Liver (tissue), 3 donors: ENCODE measurements at regions not wholly inside any gene's neighbourhood (a gene's known extent, or its start where the extent isn't known, plus 50 kb on each side); places are given as distances from the start of the nearest gene placed in this dataset.
"Not testable (repeated sequence)": the region's sequence is repeated elsewhere in the genome, so short reads cannot be mapped to it uniquely, and the experiment has no call there.

Experiments
- JUND ChIP-seq, 2 donors: IDR thresholded peaks; 2 replicates each; pipeline ENCODE4 v1.6.1; 2016; ENCODE audit warnings: antibody characterized with exemption in 2 of 2
- RAD21 ChIP-seq, 2 donors: IDR thresholded peaks; 2 replicates each; pipeline ENCODE4 v1.6.1; 2016; ENCODE audit warnings: antibody characterized with exemption in 2 of 2, mild to moderate bottlenecking in 2 of 2
- TF ChIP-seq, protein P1 (sequence below): IDR thresholded peaks from 2 replicates; pipeline ENCODE4 v1.6.1; 2016; ENCODE audit warnings: antibody characterized with exemption
- TF ChIP-seq, protein P2 (sequence below): fragments of 150-350 bp; IDR thresholded peaks from 2 replicates; pipeline ENCODE4 v1.5.1; 2017; ENCODE audit warnings: improper control_type of control experiment, low read depth, low read length; ENCODE audit not compliant: missing input control
- TF ChIP-seq, protein P3 (sequence below): IDR thresholded peaks from 2 replicates; pipeline ENCODE4 v1.6.1; 2016; ENCODE audit warnings: antibody characterized with exemption, mild to moderate bottlenecking
- TF ChIP-seq, protein P4 (sequence below): IDR thresholded peaks from 2 replicates; pipeline ENCODE4 v1.6.1; 2016; ENCODE audit warnings: antibody characterized with exemption
- TF ChIP-seq, protein P5 (sequence below): IDR thresholded peaks from 2 replicates; pipeline ENCODE4 v1.6.1; 2016; ENCODE audit warnings: antibody characterized with exemption
- donor health status: healthy.
- donor health status: healthy.

DNA sequence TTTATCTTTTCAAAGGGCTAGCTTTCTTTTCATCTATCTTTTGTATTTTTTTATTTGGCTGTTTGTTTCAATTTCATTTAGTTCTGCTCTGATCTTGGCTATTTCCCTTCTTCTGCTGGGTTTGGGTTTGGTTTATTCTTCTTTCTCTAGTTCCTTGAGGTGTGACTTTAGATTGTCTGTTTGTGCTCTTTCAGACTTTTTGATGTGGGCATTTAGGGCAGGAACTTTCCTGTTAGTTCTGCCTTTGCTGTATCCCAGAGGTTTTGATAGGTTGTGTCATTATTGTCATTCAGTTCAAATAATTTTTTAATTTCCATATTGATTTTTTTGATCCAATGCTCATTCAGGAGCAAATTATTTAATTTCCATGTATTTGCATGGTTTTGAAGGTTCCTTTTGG, 325.0 kb downstream of the PTPRC start:
- TF ChIP-seq, protein P1, sequence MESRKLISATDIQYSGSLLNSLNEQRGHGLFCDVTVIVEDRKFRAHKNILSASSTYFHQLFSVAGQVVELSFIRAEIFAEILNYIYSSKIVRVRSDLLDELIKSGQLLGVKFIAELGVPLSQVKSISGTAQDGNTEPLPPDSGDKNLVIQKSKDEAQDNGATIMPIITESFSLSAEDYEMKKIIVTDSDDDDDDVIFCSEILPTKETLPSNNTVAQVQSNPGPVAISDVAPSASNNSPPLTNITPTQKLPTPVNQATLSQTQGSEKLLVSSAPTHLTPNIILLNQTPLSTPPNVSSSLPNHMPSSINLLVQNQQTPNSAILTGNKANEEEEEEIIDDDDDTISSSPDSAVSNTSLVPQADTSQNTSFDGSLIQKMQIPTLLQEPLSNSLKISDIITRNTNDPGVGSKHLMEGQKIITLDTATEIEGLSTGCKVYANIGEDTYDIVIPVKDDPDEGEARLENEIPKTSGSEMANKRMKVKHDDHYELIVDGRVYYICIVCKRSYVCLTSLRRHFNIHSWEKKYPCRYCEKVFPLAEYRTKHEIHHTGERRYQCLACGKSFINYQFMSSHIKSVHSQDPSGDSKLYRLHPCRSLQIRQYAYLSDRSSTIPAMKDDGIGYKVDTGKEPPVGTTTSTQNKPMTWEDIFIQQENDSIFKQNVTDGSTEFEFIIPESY = not testable (repeated sequence)
- TF ChIP-seq, protein P2, sequence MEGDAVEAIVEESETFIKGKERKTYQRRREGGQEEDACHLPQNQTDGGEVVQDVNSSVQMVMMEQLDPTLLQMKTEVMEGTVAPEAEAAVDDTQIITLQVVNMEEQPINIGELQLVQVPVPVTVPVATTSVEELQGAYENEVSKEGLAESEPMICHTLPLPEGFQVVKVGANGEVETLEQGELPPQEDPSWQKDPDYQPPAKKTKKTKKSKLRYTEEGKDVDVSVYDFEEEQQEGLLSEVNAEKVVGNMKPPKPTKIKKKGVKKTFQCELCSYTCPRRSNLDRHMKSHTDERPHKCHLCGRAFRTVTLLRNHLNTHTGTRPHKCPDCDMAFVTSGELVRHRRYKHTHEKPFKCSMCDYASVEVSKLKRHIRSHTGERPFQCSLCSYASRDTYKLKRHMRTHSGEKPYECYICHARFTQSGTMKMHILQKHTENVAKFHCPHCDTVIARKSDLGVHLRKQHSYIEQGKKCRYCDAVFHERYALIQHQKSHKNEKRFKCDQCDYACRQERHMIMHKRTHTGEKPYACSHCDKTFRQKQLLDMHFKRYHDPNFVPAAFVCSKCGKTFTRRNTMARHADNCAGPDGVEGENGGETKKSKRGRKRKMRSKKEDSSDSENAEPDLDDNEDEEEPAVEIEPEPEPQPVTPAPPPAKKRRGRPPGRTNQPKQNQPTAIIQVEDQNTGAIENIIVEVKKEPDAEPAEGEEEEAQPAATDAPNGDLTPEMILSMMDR = not testable (repeated sequence)
- TF ChIP-seq, protein P3, sequence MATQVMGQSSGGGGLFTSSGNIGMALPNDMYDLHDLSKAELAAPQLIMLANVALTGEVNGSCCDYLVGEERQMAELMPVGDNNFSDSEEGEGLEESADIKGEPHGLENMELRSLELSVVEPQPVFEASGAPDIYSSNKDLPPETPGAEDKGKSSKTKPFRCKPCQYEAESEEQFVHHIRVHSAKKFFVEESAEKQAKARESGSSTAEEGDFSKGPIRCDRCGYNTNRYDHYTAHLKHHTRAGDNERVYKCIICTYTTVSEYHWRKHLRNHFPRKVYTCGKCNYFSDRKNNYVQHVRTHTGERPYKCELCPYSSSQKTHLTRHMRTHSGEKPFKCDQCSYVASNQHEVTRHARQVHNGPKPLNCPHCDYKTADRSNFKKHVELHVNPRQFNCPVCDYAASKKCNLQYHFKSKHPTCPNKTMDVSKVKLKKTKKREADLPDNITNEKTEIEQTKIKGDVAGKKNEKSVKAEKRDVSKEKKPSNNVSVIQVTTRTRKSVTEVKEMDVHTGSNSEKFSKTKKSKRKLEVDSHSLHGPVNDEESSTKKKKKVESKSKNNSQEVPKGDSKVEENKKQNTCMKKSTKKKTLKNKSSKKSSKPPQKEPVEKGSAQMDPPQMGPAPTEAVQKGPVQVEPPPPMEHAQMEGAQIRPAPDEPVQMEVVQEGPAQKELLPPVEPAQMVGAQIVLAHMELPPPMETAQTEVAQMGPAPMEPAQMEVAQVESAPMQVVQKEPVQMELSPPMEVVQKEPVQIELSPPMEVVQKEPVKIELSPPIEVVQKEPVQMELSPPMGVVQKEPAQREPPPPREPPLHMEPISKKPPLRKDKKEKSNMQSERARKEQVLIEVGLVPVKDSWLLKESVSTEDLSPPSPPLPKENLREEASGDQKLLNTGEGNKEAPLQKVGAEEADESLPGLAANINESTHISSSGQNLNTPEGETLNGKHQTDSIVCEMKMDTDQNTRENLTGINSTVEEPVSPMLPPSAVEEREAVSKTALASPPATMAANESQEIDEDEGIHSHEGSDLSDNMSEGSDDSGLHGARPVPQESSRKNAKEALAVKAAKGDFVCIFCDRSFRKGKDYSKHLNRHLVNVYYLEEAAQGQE = not testable (repeated sequence)
- TF ChIP-seq RAD21, JUND (IDR thresholded peaks at IDR 0.05): not testable (repeated sequence)
- TF ChIP-seq, protein P4, sequence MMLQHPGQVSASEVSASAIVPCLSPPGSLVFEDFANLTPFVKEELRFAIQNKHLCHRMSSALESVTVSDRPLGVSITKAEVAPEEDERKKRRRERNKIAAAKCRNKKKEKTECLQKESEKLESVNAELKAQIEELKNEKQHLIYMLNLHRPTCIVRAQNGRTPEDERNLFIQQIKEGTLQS = not testable (repeated sequence)
- TF ChIP-seq, protein P5, sequence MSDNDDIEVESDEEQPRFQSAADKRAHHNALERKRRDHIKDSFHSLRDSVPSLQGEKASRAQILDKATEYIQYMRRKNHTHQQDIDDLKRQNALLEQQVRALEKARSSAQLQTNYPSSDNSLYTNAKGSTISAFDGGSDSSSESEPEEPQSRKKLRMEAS = not testable (repeated sequence)
